Nephron progenitor cell (in vitro differentiated cells): ENCODE measurements at regions not wholly inside any gene's neighbourhood (a gene's known extent, or its start where the extent isn't known, plus 50 kb on each side); places are given as distances from the start of the nearest gene placed in this dataset.

Experiments
- DNase-seq: peaks from one replicate; pipeline ENCODE4 v3.0.0; 2021
- H3K27ac Mint-ChIP-seq: 2 replicates; pipeline ENCODE4 v1.8.0; 2021; ENCODE audit warnings: mild to moderate bottlenecking, moderate library complexity, mixed read lengths
- H3K27me3 Mint-ChIP-seq: 2 replicates; pipeline ENCODE4 v1.8.0; 2021; ENCODE audit warnings: mild to moderate bottlenecking, low read depth, mixed read lengths; ENCODE audit not compliant: poor library complexity
- H3K36me3 Mint-ChIP-seq: 2 replicates; pipeline ENCODE4 v1.8.0; 2021; ENCODE audit warnings: low read depth, mixed read lengths
- H3K4me1 Mint-ChIP-seq: 2 replicates; pipeline ENCODE4 v1.8.0; 2021; ENCODE audit warnings: mixed read lengths
- H3K4me3 Mint-ChIP-seq: 2 replicates; pipeline ENCODE4 v1.8.0; 2021; ENCODE audit warnings: mild to moderate bottlenecking, moderate library complexity, mixed read lengths
- H3K9me3 Mint-ChIP-seq: 2 replicates; pipeline ENCODE4 v1.8.0; 2021; ENCODE audit warnings: mild to moderate bottlenecking, moderate library complexity, mixed read lengths
- CTCF ChIP-seq: fragments of 200-600 bp; sonication (generic); IDR thresholded peaks from 2 replicates; pipeline ENCODE4 v1.5.0; 2021; ENCODE audit warnings: antibody characterized with exemption

DNA sequence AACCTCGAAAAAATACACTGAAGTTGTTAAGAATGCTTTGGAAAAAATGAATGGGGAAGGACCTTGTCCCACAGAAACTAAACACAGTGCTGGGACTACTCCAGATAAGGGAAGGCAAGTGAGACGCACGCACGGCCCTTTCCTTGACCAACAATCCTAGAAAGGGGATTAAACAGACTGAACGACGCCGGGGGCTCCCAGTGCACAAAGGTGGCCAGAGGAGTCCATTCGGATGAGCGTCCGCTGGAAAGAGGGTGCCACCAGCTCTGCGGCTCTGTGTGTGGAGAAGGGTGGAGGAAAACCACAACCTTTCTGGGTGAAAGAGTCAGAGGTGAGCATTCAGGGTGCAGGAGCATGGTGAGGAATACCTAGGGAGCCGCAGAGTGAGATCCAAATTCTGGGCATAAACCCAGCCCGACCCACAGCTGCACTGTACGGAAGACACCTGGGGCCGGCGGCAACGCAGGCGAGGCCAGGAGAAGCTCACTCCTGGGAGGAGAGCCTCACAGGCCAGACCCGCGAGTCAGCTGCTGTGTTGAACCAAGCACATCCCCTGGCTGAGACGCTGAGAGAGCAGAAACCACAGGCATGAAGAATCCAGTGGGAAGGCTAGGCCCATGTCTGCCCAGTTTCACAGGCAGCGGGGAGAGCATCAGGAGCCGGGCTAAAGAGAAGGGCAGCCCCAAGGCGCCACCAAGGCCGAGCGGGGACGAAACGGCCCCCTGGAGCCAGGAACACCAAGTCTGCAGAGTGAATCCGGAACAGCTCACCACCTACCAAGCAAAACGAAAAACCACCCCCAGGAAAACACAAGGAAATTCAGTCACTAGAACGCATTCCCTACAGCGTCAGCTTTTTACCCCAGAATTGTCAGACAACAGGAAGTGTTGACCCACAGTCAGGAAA lies 177.1 kb downstream of the BRD1 start:
- H3K4me3 Mint-ChIP-seq, result no peak overlapping the region
- no peak for TF ChIP-seq CTCF
- no peak for DNase-seq
- peaks cover 6% of the 10 kb centered on the region for H3K9me3 Mint-ChIP-seq
- peaks cover 30% of the 10 kb centered on the region for H3K4me1 Mint-ChIP-seq
- H3K27ac Mint-ChIP-seq, result peak overlapping the region; percentile 59
- no peaks in the 10 kb centered on the region for H3K36me3 Mint-ChIP-seq
- peaks cover 33% of the 10 kb centered on the region for H3K27me3 Mint-ChIP-seq

GRCh38 chr22:49649166-49650068 lies 178.3 kb downstream of the BRD1 start:
- H3K27me3 Mint-ChIP-seq, result peaks cover 25% of the 10 kb centered on the region
- peaks cover 27% of the 10 kb centered on the region for H3K4me1 Mint-ChIP-seq
- H3K36me3 Mint-ChIP-seq, result no peaks in the 10 kb centered on the region
- H3K4me3 Mint-ChIP-seq, result no peak overlapping the region
- no peak for DNase-seq
- TF ChIP-seq CTCF, result no peak
- H3K9me3 Mint-ChIP-seq, result peaks cover 6% of the 10 kb centered on the region
- H3K27ac Mint-ChIP-seq, result no peak overlapping the region

GRCh38 chr22:49648053-49648452 lies 179.6 kb downstream of the BRD1 start:
- H3K27me3 Mint-ChIP-seq, result peaks cover 18% of the 10 kb centered on the region

DNA sequence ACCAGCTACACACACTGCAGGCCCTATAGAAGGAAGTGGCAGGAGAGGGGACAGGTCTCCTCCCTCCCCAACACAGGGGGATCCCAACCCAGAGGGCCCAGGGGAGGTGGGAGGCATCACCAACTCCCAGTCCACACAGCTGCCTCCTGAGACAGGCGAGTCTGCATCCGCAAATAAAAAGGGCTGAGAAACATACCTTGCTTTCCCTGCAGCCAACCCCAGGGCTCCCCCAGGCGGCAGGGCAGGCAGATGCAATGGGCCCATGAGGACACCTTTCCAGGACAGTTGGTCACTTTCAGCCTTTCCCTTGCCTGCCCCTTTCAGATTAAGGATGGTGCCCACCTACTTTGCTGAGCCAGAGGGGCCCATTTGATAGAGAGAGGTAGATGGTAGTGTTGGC lies 180.0 kb downstream of the BRD1 start:
- peaks cover 6% of the 10 kb centered on the region for H3K9me3 Mint-ChIP-seq

More at GRCh38 chr22:49648053-49648452, 179.6 kb downstream of the BRD1 start:
- peaks cover 27% of the 10 kb centered on the region for H3K4me1 Mint-ChIP-seq
- no peak overlapping the region for H3K4me3 Mint-ChIP-seq
- H3K27ac Mint-ChIP-seq, result no peak overlapping the region
- TF ChIP-seq CTCF, result no peak
- H3K9me3 Mint-ChIP-seq, result peaks cover 6% of the 10 kb centered on the region
- no peaks in the 10 kb centered on the region for H3K36me3 Mint-ChIP-seq
- DNase-seq, result no peak

GRCh38 chr22:49646876-49647275 lies 180.8 kb downstream of the BRD1 start:
- H3K4me3 Mint-ChIP-seq, result no peak overlapping the region
- peaks cover 27% of the 10 kb centered on the region for H3K4me1 Mint-ChIP-seq
- H3K27me3 Mint-ChIP-seq, result peaks cover 21% of the 10 kb centered on the region
- H3K36me3 Mint-ChIP-seq, result no peaks in the 10 kb centered on the region
- peak overlapping the region; percentile 85 for H3K27ac Mint-ChIP-seq
- TF ChIP-seq CTCF, result no peak
- no peak for DNase-seq
- H3K9me3 Mint-ChIP-seq, result peaks cover 3% of the 10 kb centered on the region

More for the DNA sequence above, 180.0 kb downstream of the BRD1 start:
- H3K27ac Mint-ChIP-seq, result no peak overlapping the region
- TF ChIP-seq CTCF, result no peak
- no peak for DNase-seq
- H3K4me3 Mint-ChIP-seq, result no peak overlapping the region
- peaks cover 18% of the 10 kb centered on the region for H3K27me3 Mint-ChIP-seq
- H3K36me3 Mint-ChIP-seq, result no peaks in the 10 kb centered on the region
- peaks cover 27% of the 10 kb centered on the region for H3K4me1 Mint-ChIP-seq
